HL-60 (cell line): ENCODE measurements at regions not wholly inside any gene's neighbourhood (a gene's known extent, or its start where the extent isn't known, plus 50 kb on each side); places are given as distances from the start of the nearest gene placed in this dataset.

Source experiments
- CTCF ChIP-seq: IDR thresholded peaks from one replicate; pipeline ENCODE4 v1.5.1; 2011; ENCODE audit warnings: low read length, control low read depth, inconsistent platforms; ENCODE audit not compliant: insufficient read depth
- GABPA ChIP-seq: IDR thresholded peaks from 2 replicates; pipeline ENCODE4 v1.6.1; 2012; ENCODE audit warnings: low read depth
- POLR2AphosphoS5 ChIP-seq: IDR thresholded peaks from 2 replicates; pipeline ENCODE4 v1.6.1; 2012; ENCODE audit warnings: low read depth
- SPI1 ChIP-seq: IDR thresholded peaks from 2 replicates; pipeline ENCODE4 v1.6.1; 2012; ENCODE audit warnings: low read depth, mild to moderate bottlenecking, borderline replicate concordance

- TF ChIP-seq SPI1: no peak
- TF ChIP-seq POLR2AphosphoS5: no peak
- no peak for TF ChIP-seq CTCF
- TF ChIP-seq GABPA: no peak
Measured at GRCh38 chr3:174387736-174388135, 471.4 kb upstream of the NAALADL2 start.
